ENCODE measurements at regions not wholly inside any gene's neighbourhood (a gene's known extent, or its start where the extent isn't known, plus 50 kb on each side); places are given as distances from the start of the nearest gene placed in this dataset.
A peak's percentile ranks its signal among the peaks of the same experiment; 100 is the strongest.

DNA sequence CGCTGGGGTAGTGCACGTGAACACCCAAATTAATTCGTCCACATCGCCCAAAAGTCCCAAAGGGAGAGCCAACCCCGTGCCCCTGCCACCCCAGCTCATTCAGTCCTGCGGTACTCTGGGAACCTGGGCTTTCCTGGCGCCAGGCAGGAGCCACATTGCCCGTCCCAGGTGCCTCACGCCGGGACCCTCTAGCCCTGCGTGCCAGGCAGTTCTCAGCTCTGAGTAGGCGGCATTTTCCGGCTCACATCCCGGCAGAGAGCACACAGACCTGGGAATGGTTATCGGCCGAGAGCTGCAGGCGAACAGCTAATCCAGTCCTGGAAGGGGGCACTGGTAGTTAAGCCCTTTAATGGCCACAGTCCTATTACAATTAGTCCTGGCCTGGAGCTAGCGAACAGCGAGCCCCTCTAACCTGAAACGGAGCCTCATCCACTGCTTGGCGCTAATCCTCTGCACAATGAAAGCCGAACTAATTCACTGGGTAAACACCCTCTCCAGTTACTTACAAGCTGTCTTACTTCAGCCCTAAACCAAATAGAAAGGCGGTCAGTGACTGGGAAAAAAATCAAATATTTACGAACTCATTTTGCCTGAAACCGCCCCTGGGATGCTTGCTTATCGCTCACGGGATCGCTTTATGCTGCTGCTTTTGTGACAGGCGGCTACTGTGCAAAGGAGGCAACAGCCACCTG lies 254.6 kb upstream of the SOX14 start:
- intact Hi-C loops (cut with DNase I): no loop called here
- TF ChIP-seq POLR2A (IDR thresholded peaks at IDR 0.05): no peak
- TF ChIP-seq, protein P1, sequence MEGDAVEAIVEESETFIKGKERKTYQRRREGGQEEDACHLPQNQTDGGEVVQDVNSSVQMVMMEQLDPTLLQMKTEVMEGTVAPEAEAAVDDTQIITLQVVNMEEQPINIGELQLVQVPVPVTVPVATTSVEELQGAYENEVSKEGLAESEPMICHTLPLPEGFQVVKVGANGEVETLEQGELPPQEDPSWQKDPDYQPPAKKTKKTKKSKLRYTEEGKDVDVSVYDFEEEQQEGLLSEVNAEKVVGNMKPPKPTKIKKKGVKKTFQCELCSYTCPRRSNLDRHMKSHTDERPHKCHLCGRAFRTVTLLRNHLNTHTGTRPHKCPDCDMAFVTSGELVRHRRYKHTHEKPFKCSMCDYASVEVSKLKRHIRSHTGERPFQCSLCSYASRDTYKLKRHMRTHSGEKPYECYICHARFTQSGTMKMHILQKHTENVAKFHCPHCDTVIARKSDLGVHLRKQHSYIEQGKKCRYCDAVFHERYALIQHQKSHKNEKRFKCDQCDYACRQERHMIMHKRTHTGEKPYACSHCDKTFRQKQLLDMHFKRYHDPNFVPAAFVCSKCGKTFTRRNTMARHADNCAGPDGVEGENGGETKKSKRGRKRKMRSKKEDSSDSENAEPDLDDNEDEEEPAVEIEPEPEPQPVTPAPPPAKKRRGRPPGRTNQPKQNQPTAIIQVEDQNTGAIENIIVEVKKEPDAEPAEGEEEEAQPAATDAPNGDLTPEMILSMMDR (IDR thresholded peaks at IDR 0.05): no peak
- ATAC-seq (no peak), DNase-seq (peak in 1 of 5 donors; percentile 25)
- 75 to 84% (median 78%) methylated on average over 24 to 29 of the region's 29 CpGs for WGBS, 4 donors
- Histone ChIP-seq H3K36me3 (no peaks in the 10 kb centered on the region), H3K9me3 (peaks cover 0 to 11% (median under 1%) of the 10 kb centered on the region in 12 donors), H3K4me3 (no peak overlapping the region), H3K4me1 (no peaks in the 10 kb centered on the region), H3K27ac (no peak overlapping the region), H3K27me3 (no peaks in the 10 kb centered on the region)

DNA sequence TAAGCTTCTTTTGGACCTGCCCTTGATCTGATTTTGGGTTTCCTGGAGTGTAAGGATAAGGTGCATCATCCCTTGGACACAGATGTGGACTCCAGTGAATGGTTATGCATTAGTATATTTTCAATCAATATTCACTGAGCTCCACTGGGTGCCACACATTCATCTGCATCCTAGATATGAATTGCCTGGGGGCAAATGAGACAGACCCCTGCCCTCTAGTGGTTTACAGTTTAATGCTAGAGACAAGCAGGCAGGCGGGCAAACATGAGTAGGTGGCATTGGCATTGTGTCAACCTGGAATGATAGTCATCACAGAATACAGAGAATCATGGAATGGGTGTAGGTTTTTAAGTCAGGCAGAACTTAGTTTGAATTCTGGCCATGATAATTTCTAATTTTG lies 252.5 kb upstream of the SOX14 start:
- TF ChIP-seq, protein P1 (IDR thresholded peaks at IDR 0.05): no peak
- no peak for TF ChIP-seq POLR2A (IDR thresholded peaks at IDR 0.05)
- no peaks in the 10 kb centered on the region for H3K4me1 ChIP-seq
- DNase-seq (no peak), ATAC-seq (no peak)
- H3K36me3 ChIP-seq: no peaks in the 10 kb centered on the region
- no peaks in the 10 kb centered on the region for H3K9me3 ChIP-seq
- no peak overlapping the region for H3K4me3 ChIP-seq
- H3K27ac ChIP-seq: no peak overlapping the region
- intact Hi-C loops (cut with DNase I): no loop called here
- no peaks in the 10 kb centered on the region for H3K27me3 ChIP-seq
- 74 to 85% (median 81%) methylated on average over 1 of the region's 1 CpG for WGBS, 4 donors

DNA sequence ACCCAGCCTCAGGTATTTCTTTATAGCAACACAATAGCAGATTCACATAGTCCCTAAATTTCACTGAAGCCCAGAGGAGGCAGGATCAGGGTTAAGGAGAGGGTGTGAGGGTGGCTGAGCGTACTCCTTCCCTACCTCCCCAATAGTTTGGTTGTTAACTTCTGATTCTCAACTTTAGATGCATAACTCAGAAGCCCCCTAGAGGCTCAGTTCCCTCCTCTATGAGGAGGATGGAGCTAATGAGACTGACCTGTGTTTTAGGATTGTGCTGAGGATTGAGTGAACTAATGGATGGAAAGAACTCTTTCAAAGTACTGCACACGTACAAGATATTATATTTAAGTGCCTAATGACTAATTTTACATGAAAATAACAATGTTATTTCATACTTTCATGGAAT lies 249.3 kb upstream of the SOX14 start:
- H3K27ac ChIP-seq: no peak overlapping the region
- no peaks in the 10 kb centered on the region for H3K27me3 ChIP-seq
- DNase-seq (no peak), ATAC-seq (no peak)
- TF ChIP-seq, protein P1 (IDR thresholded peaks at IDR 0.05): no peak
- no peak for TF ChIP-seq POLR2A (IDR thresholded peaks at IDR 0.05)
- intact Hi-C loops (cut with DNase I): no loop called here
- no peaks in the 10 kb centered on the region for H3K4me1 ChIP-seq
- no peak overlapping the region for H3K4me3 ChIP-seq
- WGBS, 4 donors: 50 to 57% (median 51%) methylated on average over 2 of the region's 2 CpGs
- H3K36me3 ChIP-seq: no peaks in the 10 kb centered on the region
- H3K9me3 ChIP-seq: no peaks in the 10 kb centered on the region

DNA sequence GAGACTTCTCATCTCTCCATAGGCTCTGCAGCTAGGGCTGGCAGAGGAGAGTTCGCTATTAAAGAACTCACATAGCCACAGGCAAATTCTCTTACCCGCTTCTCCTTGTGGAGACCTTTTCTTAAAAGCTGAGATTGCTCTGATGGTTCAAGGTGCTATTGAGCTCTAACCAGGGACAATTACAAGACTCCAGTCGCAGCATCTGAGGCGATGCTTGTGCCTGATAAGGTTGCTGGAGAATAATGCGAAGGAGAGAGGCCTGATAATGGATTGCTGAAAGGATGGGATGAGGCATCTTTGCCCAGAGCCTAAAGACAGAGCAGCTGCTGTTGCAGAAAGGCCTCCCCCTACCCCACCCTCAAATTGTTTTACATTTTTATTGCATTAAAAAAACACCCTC lies 244.5 kb upstream of the SOX14 start:
- DNase-seq: no peak
- Histone ChIP-seq H3K4me3 (no peak overlapping the region), H3K27me3 (no peaks in the 10 kb centered on the region), H3K36me3 (no peaks in the 10 kb centered on the region), H3K9me3 (no peaks in the 10 kb centered on the region), H3K27ac (no peak overlapping the region), H3K4me1 (no peaks in the 10 kb centered on the region)
- ATAC-seq: no peak
- intact Hi-C loops (cut with DNase I): no loop called here
- WGBS, 4 donors: 48 to 66% (median 62%) methylated on average over 5 of the region's 5 CpGs
- TF ChIP-seq, protein P1 (IDR thresholded peaks at IDR 0.05): no peak
- no peak for TF ChIP-seq POLR2A (IDR thresholded peaks at IDR 0.05)
